ENCODE measurements at regions not wholly inside any gene's neighbourhood (a gene's known extent, or its start where the extent isn't known, plus 50 kb on each side); places are given as distances from the start of the nearest gene placed in this dataset.
A peak's percentile ranks its signal among the peaks of the same experiment; 100 is the strongest.

- DNase-seq (ENCODE audit: low read depth in 1 of 2, low spot score in 2 of 2) = no peak
- Histone ChIP-seq H3K9me3 (ENCODE audit: insufficient read depth in 2 of 2, low read depth in 1 of 2, low read length in 1 of 2) (no peaks in the 10 kb centered on the region), H3K79me2 (ENCODE audit: control insufficient read depth in 1 of 2, insufficient read depth in 2 of 2, low read length in 2 of 2) (no peaks in the 10 kb centered on the region), H2BK20ac (ENCODE audit: low read length) (no peak overlapping the region), H3K23me2 (ENCODE audit: low read depth, low read length) (no peaks in the 10 kb centered on the region), H2AFZ (ENCODE audit: low read length) (peak overlapping the region; percentile 2; the same call in 1 of the 2 replicates), H3K36me3 (ENCODE audit: control insufficient read depth in 2 of 4, insufficient read depth in 4 of 4, low read length in 3 of 4) (no peaks in the 10 kb centered on the region), H3K18ac (ENCODE audit: extremely low read depth, low read length) (no peak overlapping the region), H2BK12ac (ENCODE audit: low read depth, low read length) (no peak overlapping the region), H4K91ac (replicated peaks; ENCODE audit: insufficient read length, low read length) (no peak overlapping the region), H3K14ac (ENCODE audit: insufficient read length) (no peak overlapping the region), H4K5ac (ENCODE audit: insufficient read length, low read depth, low read length) (no peak overlapping the region), H2BK120ac (replicated peaks; ENCODE audit: low read depth, low read length) (no peak overlapping the region), H3K9ac (replicated peaks in 1 of 4; ENCODE audit: extremely low read depth in 1 of 4, low read depth in 3 of 4, low read length in 3 of 4) (no peak overlapping the region), H2BK5ac (ENCODE audit: low read depth, low read length) (no peak overlapping the region), H3K56ac (replicated peaks; ENCODE audit: insufficient read length, low read depth, low read length) (no peak overlapping the region), H4K8ac (ENCODE audit: extremely low read depth, insufficient read depth, low read length) (no peak overlapping the region), H3K4ac (replicated peaks; ENCODE audit: insufficient read length, low read depth, low read length) (no peak overlapping the region), H3K27me3 (replicated peaks in 1 of 4; ENCODE audit: control insufficient read depth in 3 of 4, extremely low read depth in 1 of 4, insufficient read depth in 3 of 4, low read length in 3 of 4) (no peaks in the 10 kb centered on the region), H2BK15ac (ENCODE audit: low read length) (no peak overlapping the region), H3K4me1 (replicated peaks in 1 of 4; ENCODE audit: control insufficient read depth in 3 of 4, insufficient read depth in 4 of 4, low read length in 3 of 4) (peaks cover 0 to 5% (median 0%) of the 10 kb centered on the region in 4 experiments; a peak in 1 of 7 replicates), H3K23ac (ENCODE audit: insufficient read length) (no peak overlapping the region), H3K4me3 (ENCODE audit: extremely low read depth in 1 of 4, insufficient read depth in 2 of 4, low read depth in 3 of 4, low read length in 4 of 4) (no peak overlapping the region), H4K20me1 (replicated peaks in 1 of 2; ENCODE audit: control insufficient read depth in 1 of 2, insufficient read depth in 2 of 2, low read length in 2 of 2) (no peaks in the 10 kb centered on the region), H3K27ac (ENCODE audit: low read depth, low read length) (no peak overlapping the region), H3K4me2 (ENCODE audit: insufficient read depth in 1 of 2, low read depth in 2 of 2, low read length in 2 of 2) (no peak overlapping the region), H3K79me1 (ENCODE audit: low read depth, low read length) (no peaks in the 10 kb centered on the region), H2AK5ac (ENCODE audit: low read depth, low read length) (no peak overlapping the region; the same call in 1 of the 2 replicates)
- ChIA-PET CTCF (ENCODE audit: partially characterized antibody) (interaction anchor here (1.3 to 1.6 kb wide), 2 partner anchors 10 to 36 kb away, joined by 3 read pairs; no protein-coding TSS in a partner anchor), POLR2A (ENCODE audit: partially characterized antibody) (no interaction called here)
- WGBS, 2 experiments (ENCODE audit: extremely low coverage in 1 of 2, insufficient coverage in 1 of 2, insufficient read length in 1 of 2, insufficient replicate concordance in 2 of 2, low coverage in 1 of 2, low lambda C conversion rate in 2 of 2, missing lambda C conversion rate in 1 of 2) = 98% methylated on average over 7 of the region's 7 CpGs; no CpG with 5 or more reads in 1 of the 2 experiments
- no peak for FAIRE-seq
- TF ChIP-seq GTF2F1 (IDR thresholded peaks at IDR 0.05; ENCODE audit: borderline replicate concordance, low read depth, low read length) = no peak
- no peak for TF ChIP-seq SP1 (IDR thresholded peaks at IDR 0.05; ENCODE audit: low read depth, low read length)
- no peak for TF ChIP-seq KDM4A (IDR thresholded peaks at IDR 0.05; ENCODE audit: low read depth, low read length, severe bottlenecking)
- no peak for TF ChIP-seq JUND (IDR thresholded peaks at IDR 0.05; ENCODE audit: low read length)
- no peak for TF ChIP-seq CTBP2 (IDR thresholded peaks at IDR 0.05; ENCODE audit: borderline replicate concordance, insufficient read depth, insufficient read length, low read length)
- TF ChIP-seq, protein P1, sequence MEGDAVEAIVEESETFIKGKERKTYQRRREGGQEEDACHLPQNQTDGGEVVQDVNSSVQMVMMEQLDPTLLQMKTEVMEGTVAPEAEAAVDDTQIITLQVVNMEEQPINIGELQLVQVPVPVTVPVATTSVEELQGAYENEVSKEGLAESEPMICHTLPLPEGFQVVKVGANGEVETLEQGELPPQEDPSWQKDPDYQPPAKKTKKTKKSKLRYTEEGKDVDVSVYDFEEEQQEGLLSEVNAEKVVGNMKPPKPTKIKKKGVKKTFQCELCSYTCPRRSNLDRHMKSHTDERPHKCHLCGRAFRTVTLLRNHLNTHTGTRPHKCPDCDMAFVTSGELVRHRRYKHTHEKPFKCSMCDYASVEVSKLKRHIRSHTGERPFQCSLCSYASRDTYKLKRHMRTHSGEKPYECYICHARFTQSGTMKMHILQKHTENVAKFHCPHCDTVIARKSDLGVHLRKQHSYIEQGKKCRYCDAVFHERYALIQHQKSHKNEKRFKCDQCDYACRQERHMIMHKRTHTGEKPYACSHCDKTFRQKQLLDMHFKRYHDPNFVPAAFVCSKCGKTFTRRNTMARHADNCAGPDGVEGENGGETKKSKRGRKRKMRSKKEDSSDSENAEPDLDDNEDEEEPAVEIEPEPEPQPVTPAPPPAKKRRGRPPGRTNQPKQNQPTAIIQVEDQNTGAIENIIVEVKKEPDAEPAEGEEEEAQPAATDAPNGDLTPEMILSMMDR (IDR thresholded peaks at IDR 0.05; ENCODE audit: control extremely low read depth in 1 of 3, insufficient read depth in 1 of 3, low read depth in 1 of 3, low read length in 3 of 3) = no peak
- TF ChIP-seq SP4 (IDR thresholded peaks at IDR 0.05; ENCODE audit: low read length) = no peak
- TF ChIP-seq TAF7 (optimal IDR thresholded peaks at IDR 0.05; ENCODE audit: borderline replicate concordance, low read depth, low read length) = no peak
- TF ChIP-seq TAF1 (IDR thresholded peaks at IDR 0.05; ENCODE audit: low read depth, low read length) = no peak
- no peak for TF ChIP-seq SUZ12 (IDR thresholded peaks at IDR 0.05; ENCODE audit: low read length)
- TF ChIP-seq, protein P2, sequence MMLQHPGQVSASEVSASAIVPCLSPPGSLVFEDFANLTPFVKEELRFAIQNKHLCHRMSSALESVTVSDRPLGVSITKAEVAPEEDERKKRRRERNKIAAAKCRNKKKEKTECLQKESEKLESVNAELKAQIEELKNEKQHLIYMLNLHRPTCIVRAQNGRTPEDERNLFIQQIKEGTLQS (IDR thresholded peaks at IDR 0.05; ENCODE audit: insufficient read depth, low read depth, low read length) = no peak
- no peak for TF ChIP-seq BCL11A (IDR thresholded peaks at IDR 0.05; ENCODE audit: low read depth in 2 of 2, low read length in 2 of 2)
Measured at GRCh38 chr10:108166401-108166800, 1001.9 kb upstream of the SORCS1 start.
